ENCODE measurements at regions not wholly inside any gene's neighbourhood (a gene's known extent, or its start where the extent isn't known, plus 50 kb on each side); places are given as distances from the start of the nearest gene placed in this dataset.

DNA sequence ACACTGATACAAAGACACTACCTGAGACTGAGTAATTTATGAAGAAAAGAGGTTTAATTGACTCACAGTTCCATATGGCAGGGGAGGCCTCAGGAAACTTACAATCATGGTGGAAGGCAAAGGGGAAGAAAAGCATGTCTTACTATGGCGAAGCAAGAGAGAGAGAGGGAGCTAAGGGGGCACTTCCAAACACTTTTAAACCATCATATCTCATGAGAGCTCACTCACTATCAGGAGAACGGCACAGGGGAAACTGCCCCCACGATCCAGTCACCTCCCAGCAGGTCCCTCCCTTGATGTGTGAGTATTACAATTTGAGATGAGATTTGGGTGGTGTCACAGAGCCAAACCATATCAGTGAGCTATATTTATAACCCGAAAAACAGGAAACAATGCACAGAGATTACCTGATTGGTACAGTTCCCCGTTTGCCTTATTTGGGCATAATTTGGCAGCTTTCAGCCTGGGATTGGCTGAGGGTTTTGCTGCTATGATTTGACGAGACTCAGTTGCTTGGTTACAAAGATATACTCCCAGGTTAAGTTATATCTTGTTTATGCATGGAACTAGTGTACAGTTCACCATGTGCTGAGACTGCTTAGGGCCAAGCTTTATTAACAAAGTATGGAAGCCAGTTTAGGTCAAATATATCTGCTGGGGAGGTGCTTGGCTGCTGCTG, 184.2 kb downstream of the NR2F2 start:
- Histone ChIP-seq H3K27ac (no peak overlapping the region), H3K4me3 (no peak overlapping the region), H3K27me3 (no peaks in the 10 kb centered on the region), H3K4me1 (ENCODE audit: low read depth) (no peaks in the 10 kb centered on the region), H3K9me3 (ENCODE audit: low read depth) (no peaks in the 10 kb centered on the region), H3K36me3 (no peaks in the 10 kb centered on the region)
- DNase-seq (ENCODE audit: low read depth in 1 of 2, low spot score in 1 of 2): peak in 1 of 2 donors; percentile 5
- TF ChIP-seq, protein P1, sequence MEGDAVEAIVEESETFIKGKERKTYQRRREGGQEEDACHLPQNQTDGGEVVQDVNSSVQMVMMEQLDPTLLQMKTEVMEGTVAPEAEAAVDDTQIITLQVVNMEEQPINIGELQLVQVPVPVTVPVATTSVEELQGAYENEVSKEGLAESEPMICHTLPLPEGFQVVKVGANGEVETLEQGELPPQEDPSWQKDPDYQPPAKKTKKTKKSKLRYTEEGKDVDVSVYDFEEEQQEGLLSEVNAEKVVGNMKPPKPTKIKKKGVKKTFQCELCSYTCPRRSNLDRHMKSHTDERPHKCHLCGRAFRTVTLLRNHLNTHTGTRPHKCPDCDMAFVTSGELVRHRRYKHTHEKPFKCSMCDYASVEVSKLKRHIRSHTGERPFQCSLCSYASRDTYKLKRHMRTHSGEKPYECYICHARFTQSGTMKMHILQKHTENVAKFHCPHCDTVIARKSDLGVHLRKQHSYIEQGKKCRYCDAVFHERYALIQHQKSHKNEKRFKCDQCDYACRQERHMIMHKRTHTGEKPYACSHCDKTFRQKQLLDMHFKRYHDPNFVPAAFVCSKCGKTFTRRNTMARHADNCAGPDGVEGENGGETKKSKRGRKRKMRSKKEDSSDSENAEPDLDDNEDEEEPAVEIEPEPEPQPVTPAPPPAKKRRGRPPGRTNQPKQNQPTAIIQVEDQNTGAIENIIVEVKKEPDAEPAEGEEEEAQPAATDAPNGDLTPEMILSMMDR (IDR thresholded peaks at IDR 0.05; ENCODE audit: low read depth, low read length): no peak

DNA sequence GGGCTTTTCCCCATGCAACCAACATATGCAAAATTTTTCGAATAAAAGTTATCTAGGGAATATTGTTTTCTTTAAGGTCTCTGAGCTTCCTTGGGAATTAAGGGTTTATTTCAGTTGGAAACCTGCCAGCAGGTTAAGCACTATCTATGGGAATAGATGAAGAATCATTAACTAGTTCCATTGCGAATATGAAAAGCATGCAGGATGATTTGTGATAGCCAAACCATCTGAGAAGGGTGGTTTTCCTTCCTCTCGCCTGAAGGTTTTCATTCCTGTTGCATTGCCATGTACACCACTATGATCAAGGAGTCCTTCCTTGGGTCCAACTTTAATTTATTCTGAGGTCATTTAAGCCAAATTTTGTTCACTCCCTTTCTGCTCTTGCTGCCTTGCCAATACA, 184.9 kb downstream of the NR2F2 start:
- TF ChIP-seq, protein P1 (IDR thresholded peaks at IDR 0.05; ENCODE audit: low read depth, low read length): no peak
- no peak for DNase-seq (ENCODE audit: low read depth in 1 of 2, low spot score in 1 of 2)
- no peaks in the 10 kb centered on the region for H3K36me3 ChIP-seq
- H3K4me1 ChIP-seq (ENCODE audit: low read depth): no peaks in the 10 kb centered on the region
- no peaks in the 10 kb centered on the region for H3K27me3 ChIP-seq
- H3K27ac ChIP-seq: no peak overlapping the region
- no peak overlapping the region for H3K4me3 ChIP-seq
- no peaks in the 10 kb centered on the region for H3K9me3 ChIP-seq (ENCODE audit: low read depth)

DNA sequence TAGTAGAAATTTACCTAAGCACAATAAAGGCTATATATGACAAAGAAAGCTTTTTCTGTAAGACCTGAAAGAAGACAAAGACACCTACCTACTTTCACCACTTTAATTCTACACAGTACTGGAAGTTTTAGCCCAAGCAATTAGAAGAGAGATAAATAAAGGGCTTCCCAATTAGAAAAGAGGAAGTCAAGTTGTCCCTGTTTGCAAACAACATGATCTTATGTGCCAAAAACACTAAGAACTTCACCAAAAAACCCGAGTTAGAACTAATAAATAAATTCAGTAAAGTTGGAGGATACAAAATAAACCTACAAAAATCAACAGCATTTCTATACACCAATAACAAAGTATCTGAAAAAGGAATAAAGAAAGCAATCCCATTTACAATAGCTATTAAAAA, 190.9 kb downstream of the NR2F2 start:
- H3K36me3 ChIP-seq: no peaks in the 10 kb centered on the region
- H3K27me3 ChIP-seq: no peaks in the 10 kb centered on the region
- H3K4me1 ChIP-seq (ENCODE audit: low read depth): no peaks in the 10 kb centered on the region
- TF ChIP-seq, protein P1 (IDR thresholded peaks at IDR 0.05; ENCODE audit: low read depth, low read length): no peak
- H3K4me3 ChIP-seq: no peak overlapping the region
- DNase-seq (ENCODE audit: low read depth in 1 of 2, low spot score in 1 of 2): no peak
- no peak overlapping the region for H3K27ac ChIP-seq
- no peaks in the 10 kb centered on the region for H3K9me3 ChIP-seq (ENCODE audit: low read depth)

DNA sequence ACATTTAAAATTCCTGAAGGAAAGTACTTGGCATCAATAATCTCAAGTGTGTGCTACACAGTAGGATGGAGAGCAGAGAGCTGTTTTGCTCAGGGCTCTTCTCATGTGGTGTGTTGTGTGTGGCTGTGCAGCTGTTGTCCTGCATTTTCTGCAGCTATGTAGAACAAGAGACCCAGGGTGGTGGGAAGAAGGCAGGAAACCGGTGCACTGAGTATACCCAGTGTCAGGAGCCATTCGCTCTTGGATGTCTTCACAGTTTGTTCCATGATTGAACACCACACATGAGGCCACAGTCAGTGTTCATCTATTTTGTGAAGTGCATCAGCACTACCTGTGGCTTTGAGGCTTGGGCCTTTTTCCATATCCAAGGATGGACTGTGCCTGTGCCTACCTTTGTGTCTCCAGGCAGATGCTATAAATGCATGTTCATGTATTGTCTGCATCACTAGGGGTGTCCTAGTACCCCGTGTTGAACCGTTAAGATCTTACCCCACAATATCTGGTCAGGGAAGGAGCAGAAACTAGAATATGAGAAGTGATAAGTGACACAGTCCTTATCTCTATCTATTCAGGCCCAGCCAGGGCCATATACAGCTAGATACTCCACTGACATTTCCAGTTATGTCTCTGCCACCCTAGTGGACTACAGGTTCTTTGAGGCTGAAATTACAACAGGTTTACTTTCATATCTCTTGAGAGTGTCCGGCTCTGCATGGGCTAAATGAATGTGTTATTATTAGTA, 194.3 kb downstream of the NR2F2 start:
- Histone ChIP-seq H3K27me3 (no peaks in the 10 kb centered on the region), H3K9me3 (ENCODE audit: low read depth) (no peaks in the 10 kb centered on the region), H3K36me3 (no peaks in the 10 kb centered on the region), H3K4me1 (ENCODE audit: low read depth) (no peaks in the 10 kb centered on the region), H3K27ac (no peak overlapping the region), H3K4me3 (no peak overlapping the region)
- no peak for DNase-seq (ENCODE audit: low read depth in 1 of 2, low spot score in 1 of 2)
- TF ChIP-seq, protein P1 (IDR thresholded peaks at IDR 0.05; ENCODE audit: low read depth, low read length): no peak

DNA sequence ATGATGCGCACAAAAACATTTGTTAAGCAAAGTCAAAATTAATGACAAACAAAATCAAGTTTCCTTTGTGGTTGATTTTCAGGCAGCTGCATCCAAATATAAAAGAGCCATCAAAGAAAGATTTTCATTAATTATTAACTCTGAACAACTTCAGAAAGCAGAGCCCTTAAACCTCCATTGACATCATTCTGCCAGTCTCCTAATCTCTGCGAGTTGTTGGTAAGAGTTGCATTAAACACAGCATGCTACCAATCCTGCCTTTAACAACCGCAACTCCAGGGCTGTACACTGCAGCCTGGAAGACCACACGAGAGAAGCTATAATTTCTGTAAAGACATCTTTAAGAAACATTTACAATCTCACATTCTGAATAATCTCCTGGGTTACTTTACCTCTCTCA, 204.6 kb downstream of the NR2F2 start:
- Histone ChIP-seq H3K36me3 (no peaks in the 10 kb centered on the region), H3K27ac (no peak overlapping the region), H3K9me3 (ENCODE audit: low read depth) (no peaks in the 10 kb centered on the region), H3K27me3 (no peaks in the 10 kb centered on the region), H3K4me3 (no peak overlapping the region), H3K4me1 (ENCODE audit: low read depth) (no peaks in the 10 kb centered on the region)
- TF ChIP-seq, protein P1 (IDR thresholded peaks at IDR 0.05; ENCODE audit: low read depth, low read length): no peak
- DNase-seq (ENCODE audit: low read depth in 1 of 2, low spot score in 1 of 2): no peak
